ENCODE measurements at regions not wholly inside any gene's neighbourhood (a gene's known extent, or its start where the extent isn't known, plus 50 kb on each side); places are given as distances from the start of the nearest gene placed in this dataset.

DNA sequence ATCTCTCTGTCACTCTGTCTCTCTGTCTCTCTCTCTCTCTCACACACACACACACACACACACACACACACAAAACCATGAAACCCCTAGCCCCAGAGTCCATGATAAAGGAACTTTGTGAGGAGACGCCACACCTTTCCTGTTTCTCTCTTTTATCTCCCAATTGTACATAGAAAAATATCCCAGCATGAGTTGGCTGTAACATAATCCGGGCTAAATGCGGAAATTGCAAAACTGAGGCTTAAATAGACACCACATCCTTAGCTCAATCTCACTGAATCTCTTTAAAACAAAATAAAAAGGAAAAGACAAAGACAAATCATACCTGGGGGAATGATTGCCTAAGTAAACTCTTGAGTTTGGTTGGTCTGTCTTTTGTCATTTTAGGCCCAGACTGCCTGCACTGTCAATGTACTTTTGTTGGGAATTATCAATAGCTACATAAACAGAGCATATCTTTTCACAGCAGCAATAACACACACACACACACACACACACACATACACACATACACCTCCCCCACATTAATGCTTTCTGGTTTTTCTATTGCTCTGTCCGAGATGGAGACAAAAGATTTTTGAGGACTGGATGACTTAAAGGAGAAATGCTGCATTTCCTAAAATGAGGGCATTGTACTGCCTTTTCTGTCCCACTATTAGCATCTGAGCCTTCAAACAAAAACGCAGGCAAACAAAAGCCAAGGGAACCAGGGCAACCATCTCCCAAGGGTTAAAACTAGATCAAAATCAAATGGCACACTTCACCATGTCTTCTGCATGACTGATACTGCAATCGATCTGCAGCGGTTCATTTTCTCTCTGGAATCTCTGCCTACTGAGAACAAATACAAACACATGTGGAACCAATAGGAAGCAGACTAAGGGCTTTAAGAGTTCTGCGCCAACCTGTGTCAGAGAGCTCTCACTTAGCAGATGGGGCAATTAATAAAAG, 321.5 kb downstream of the NFIB start:
- ATAC-seq: no peak
- TF ChIP-seq ZNF8 (CRISPR knock-in tag; IDR thresholded peaks at IDR 0.05) (no peak), ISL1 (CRISPR knock-in tag; IDR thresholded peaks at IDR 0.05) (no peak), ARNTL (CRISPR knock-in tag; IDR thresholded peaks at IDR 0.05; ENCODE audit: borderline replicate concordance, low read depth) (no peak), TCF4 (CRISPR knock-in tag; IDR thresholded peaks at IDR 0.05; ENCODE audit: borderline replicate concordance) (no peak), ZFP3 (CRISPR knock-in tag; IDR thresholded peaks at IDR 0.05) (no peak), TOX (CRISPR knock-in tag; IDR thresholded peaks at IDR 0.05; ENCODE audit: borderline replicate concordance) (no peak), ZFP30 (CRISPR knock-in tag; IDR thresholded peaks at IDR 0.05) (no peak)

DNA sequence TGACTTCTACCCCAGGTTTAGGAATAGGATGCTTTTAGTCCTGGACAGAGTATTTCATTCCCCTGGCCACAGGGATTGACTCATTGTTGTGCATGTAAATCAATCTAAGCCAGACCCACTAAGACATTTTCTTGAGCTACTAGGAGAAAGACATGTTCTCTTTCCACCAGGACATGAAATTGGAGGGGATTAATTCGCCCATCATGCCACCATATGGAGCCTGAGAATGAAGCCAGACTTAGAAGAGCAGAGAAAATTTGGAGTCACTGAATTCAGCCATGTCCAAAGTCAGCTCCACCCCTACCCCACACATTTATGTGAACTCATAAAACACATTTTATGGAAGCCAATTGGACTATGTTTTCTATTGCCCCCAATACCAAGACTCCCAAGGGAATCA, 322.5 kb downstream of the NFIB start:
- ATAC-seq: no peak
- no peak for TF ChIP-seq ZFP30 (CRISPR knock-in tag; IDR thresholded peaks at IDR 0.05)
- no peak for TF ChIP-seq ARNTL (CRISPR knock-in tag; IDR thresholded peaks at IDR 0.05; ENCODE audit: borderline replicate concordance, low read depth)
- TF ChIP-seq, protein P1, sequence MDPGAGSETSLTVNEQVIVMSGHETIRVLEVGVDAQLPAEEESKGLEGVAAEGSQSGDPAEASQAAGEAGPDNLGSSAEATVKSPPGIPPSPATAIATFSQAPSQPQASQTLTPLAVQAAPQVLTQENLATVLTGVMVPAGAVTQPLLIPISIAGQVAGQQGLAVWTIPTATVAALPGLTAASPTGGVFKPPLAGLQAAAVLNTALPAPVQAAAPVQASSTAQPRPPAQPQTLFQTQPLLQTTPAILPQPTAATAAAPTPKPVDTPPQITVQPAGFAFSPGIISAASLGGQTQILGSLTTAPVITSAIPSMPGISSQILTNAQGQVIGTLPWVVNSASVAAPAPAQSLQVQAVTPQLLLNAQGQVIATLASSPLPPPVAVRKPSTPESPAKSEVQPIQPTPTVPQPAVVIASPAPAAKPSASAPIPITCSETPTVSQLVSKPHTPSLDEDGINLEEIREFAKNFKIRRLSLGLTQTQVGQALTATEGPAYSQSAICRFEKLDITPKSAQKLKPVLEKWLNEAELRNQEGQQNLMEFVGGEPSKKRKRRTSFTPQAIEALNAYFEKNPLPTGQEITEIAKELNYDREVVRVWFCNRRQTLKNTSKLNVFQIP (CRISPR knock-in tag; IDR thresholded peaks at IDR 0.05; ENCODE audit: borderline replicate concordance, low read depth): no peak
- TF ChIP-seq TCF4 (CRISPR knock-in tag; IDR thresholded peaks at IDR 0.05; ENCODE audit: borderline replicate concordance): no peak
- TF ChIP-seq ESRRG (CRISPR knock-in tag; IDR thresholded peaks at IDR 0.05): no peak
- TF ChIP-seq, protein P2, sequence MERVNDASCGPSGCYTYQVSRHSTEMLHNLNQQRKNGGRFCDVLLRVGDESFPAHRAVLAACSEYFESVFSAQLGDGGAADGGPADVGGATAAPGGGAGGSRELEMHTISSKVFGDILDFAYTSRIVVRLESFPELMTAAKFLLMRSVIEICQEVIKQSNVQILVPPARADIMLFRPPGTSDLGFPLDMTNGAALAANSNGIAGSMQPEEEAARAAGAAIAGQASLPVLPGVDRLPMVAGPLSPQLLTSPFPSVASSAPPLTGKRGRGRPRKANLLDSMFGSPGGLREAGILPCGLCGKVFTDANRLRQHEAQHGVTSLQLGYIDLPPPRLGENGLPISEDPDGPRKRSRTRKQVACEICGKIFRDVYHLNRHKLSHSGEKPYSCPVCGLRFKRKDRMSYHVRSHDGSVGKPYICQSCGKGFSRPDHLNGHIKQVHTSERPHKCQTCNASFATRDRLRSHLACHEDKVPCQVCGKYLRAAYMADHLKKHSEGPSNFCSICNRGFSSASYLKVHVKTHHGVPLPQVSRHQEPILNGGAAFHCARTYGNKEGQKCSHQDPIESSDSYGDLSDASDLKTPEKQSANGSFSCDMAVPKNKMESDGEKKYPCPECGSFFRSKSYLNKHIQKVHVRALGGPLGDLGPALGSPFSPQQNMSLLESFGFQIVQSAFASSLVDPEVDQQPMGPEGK (CRISPR knock-in tag; IDR thresholded peaks at IDR 0.05; ENCODE audit: borderline replicate concordance): no peak
- TF ChIP-seq GLIS3 (CRISPR knock-in tag; IDR thresholded peaks at IDR 0.05): no peak
- TF ChIP-seq BACH2 (CRISPR knock-in tag; IDR thresholded peaks at IDR 0.05; ENCODE audit: borderline replicate concordance): no peak
- TF ChIP-seq SNAI2 (CRISPR knock-in tag; IDR thresholded peaks at IDR 0.05): no peak
- no peak for TF ChIP-seq ZNF8 (CRISPR knock-in tag; IDR thresholded peaks at IDR 0.05)
- TF ChIP-seq TOX (CRISPR knock-in tag; IDR thresholded peaks at IDR 0.05; ENCODE audit: borderline replicate concordance): no peak

DNA sequence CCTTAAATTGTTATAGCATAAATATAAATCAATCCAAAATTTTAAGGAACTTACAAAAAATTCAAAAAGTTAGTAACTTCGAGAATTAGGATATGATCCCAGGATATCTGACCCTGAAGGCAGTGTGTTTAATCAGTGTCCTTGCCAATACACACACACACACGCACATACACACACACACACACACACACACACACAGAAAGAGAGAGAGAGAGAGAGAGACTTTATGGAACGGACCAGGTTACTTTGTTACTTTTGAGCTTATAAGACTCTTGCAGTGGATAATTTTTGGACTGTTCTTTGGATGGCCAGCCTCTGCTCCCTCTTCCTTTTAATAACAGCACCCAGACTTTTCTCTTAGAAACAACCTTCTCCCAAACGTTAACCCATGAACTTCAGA, 322.9 kb downstream of the NFIB start:
- ATAC-seq: no peak
- no peak for TF ChIP-seq ZFP3 (CRISPR knock-in tag; IDR thresholded peaks at IDR 0.05)
- no peak for TF ChIP-seq ZNF565 (CRISPR knock-in tag; conservative IDR thresholded peaks at IDR 0.05; ENCODE audit: low read depth)
- TF ChIP-seq TOX (CRISPR knock-in tag; IDR thresholded peaks at IDR 0.05; ENCODE audit: borderline replicate concordance): no peak
- TF ChIP-seq ZNF8 (CRISPR knock-in tag; IDR thresholded peaks at IDR 0.05): no peak
- TF ChIP-seq, protein P1 (CRISPR knock-in tag; IDR thresholded peaks at IDR 0.05; ENCODE audit: borderline replicate concordance, low read depth): no peak
- TF ChIP-seq, protein P3, sequence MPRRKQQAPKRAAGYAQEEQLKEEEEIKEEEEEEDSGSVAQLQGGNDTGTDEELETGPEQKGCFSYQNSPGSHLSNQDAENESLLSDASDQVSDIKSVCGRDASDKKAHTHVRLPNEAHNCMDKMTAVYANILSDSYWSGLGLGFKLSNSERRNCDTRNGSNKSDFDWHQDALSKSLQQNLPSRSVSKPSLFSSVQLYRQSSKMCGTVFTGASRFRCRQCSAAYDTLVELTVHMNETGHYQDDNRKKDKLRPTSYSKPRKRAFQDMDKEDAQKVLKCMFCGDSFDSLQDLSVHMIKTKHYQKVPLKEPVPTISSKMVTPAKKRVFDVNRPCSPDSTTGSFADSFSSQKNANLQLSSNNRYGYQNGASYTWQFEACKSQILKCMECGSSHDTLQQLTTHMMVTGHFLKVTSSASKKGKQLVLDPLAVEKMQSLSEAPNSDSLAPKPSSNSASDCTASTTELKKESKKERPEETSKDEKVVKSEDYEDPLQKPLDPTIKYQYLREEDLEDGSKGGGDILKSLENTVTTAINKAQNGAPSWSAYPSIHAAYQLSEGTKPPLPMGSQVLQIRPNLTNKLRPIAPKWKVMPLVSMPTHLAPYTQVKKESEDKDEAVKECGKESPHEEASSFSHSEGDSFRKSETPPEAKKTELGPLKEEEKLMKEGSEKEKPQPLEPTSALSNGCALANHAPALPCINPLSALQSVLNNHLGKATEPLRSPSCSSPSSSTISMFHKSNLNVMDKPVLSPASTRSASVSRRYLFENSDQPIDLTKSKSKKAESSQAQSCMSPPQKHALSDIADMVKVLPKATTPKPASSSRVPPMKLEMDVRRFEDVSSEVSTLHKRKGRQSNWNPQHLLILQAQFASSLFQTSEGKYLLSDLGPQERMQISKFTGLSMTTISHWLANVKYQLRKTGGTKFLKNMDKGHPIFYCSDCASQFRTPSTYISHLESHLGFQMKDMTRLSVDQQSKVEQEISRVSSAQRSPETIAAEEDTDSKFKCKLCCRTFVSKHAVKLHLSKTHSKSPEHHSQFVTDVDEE (CRISPR knock-in tag; IDR thresholded peaks at IDR 0.05): no peak
- TF ChIP-seq RARB (CRISPR knock-in tag; IDR thresholded peaks at IDR 0.05): no peak

DNA sequence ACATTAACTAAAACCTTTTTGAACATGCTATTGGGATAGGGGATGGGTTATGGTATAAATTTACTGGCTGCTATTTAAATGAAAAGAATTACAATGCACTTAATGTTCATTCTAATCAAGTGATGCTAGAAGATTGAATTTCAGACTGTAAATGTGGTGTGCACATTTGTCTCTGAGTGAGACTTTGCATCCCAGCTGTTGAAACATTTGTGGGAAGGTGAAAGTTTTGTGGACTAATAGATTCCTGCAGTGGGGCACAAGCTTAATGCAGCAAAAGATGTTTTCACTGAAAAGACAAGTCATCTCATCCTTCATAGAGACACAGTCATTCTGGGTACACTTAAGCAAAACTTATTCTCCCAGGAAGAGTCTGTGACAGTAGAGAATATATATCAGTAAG, 323.6 kb downstream of the NFIB start:
- no peak for ATAC-seq
- TF ChIP-seq TOX (CRISPR knock-in tag; IDR thresholded peaks at IDR 0.05; ENCODE audit: borderline replicate concordance): no peak
- TF ChIP-seq PPARA (CRISPR knock-in tag; IDR thresholded peaks at IDR 0.05; ENCODE audit: borderline replicate concordance): no peak
- TF ChIP-seq, protein P1 (CRISPR knock-in tag; IDR thresholded peaks at IDR 0.05; ENCODE audit: borderline replicate concordance, low read depth): no peak
- TF ChIP-seq, protein P3 (CRISPR knock-in tag; IDR thresholded peaks at IDR 0.05): no peak
- no peak for TF ChIP-seq GLIS3 (CRISPR knock-in tag; IDR thresholded peaks at IDR 0.05)
- no peak for TF ChIP-seq ZNF8 (CRISPR knock-in tag; IDR thresholded peaks at IDR 0.05)
- no peak for TF ChIP-seq BACH2 (CRISPR knock-in tag; IDR thresholded peaks at IDR 0.05; ENCODE audit: borderline replicate concordance)

All from SK-N-SH treated with all-trans-retinoic acid at 6 μM for 48 hours (cell line).